Endothelial cell of umbilical vein (primary cell): ENCODE measurements at regions not wholly inside any gene's neighbourhood (a gene's known extent, or its start where the extent isn't known, plus 50 kb on each side); places are given as distances from the start of the nearest gene placed in this dataset.

Source experiments
- BruUV-seq: library from RNA; stranded (reverse); fragments of 400-500 nt; replicated peaks from 2 replicates; lab custom pipeline; 2021; lab: Mats Ljungman, UMichigan
- CTCF ChIA-PET: fragments of 300-600, 350-600 bp; sonication (Branson Sonifier 250); formaldehyde crosslinking; loops from one replicate; lab custom pipeline; 2021; ENCODE audit warnings: antibody characterized with exemption, inconsistent platforms; lab: Charles Lee
- POLR2A ChIA-PET: fragments of 300-600, 350-600 bp; sonication (Branson Sonifier 250); formaldehyde crosslinking; loops from one replicate; lab custom pipeline; 2021; ENCODE audit warnings: antibody characterized with exemption, inconsistent platforms; lab: Charles Lee
- DNase-seq: peaks from one replicate; pipeline ENCODE4 v3.0.0-alpha.2; 2011; ENCODE audit warnings: low read depth, low spot score
- FAIRE-seq: peaks from 2 replicates; lab custom pipeline; 2011; peaks lifted over from hg19 to GRCh38; lab: Jason Lieb, UNC
- H2AFZ ChIP-seq: 2 replicates; pipeline ENCODE4 v1.6.0; 2012; ENCODE audit warnings: low read depth, low read length, control low read depth, inconsistent platforms
- H3K27ac ChIP-seq: 2 replicates; pipeline ENCODE4 v1.5.1; 2011; ENCODE audit warnings: low read depth, mild to moderate bottlenecking, control low read depth, low read length, moderate library complexity; ENCODE audit not compliant: insufficient read depth
- H3K27me3 ChIP-seq, 2 experiments: 2 replicates each; pipeline versions ENCODE4 v1.6.0 to v1.6.1; 2011; ENCODE audit warnings: low read length in 2 of 2, mixed read lengths in 1 of 2; ENCODE audit not compliant: control insufficient read depth in 2 of 2, insufficient read depth in 2 of 2
- H3K36me3 ChIP-seq, 2 experiments: 2 replicates in 1 of 2; 3 replicates in 1 of 2; pipeline ENCODE4 v1.5.1; 2011; ENCODE audit warnings: low read length in 2 of 2, mild to moderate bottlenecking in 1 of 2, moderate library complexity in 1 of 2; ENCODE audit not compliant: control insufficient read depth in 2 of 2, insufficient read depth in 2 of 2; ENCODE audit errors: extremely low read depth in 1 of 2
- H3K4me1 ChIP-seq: 3 replicates; pipeline ENCODE4 v1.5.1; 2011; ENCODE audit warnings: mild to moderate bottlenecking, low read length; ENCODE audit not compliant: control insufficient read depth, insufficient read depth; ENCODE audit errors: extremely low read depth
- H3K4me2 ChIP-seq: 2 replicates; pipeline ENCODE4 v1.6.1; 2011; ENCODE audit warnings: low read length, control low read depth, mixed read lengths; ENCODE audit not compliant: insufficient read depth
- H3K4me3 ChIP-seq, 3 experiments: fragments of 200-600 bp in 1 of 3; sonication (generic), shearing (Covaris generic) in 1 of 3; replicated peaks in 1 of 3; 2 replicates each; pipeline ENCODE4 v1.5.1; 2011 to 2016; ENCODE audit warnings: control low read depth in 3 of 3, low read length in 3 of 3, mild to moderate bottlenecking in 2 of 3, inconsistent platforms in 1 of 3, low read depth in 1 of 3, moderate library complexity in 1 of 3; ENCODE audit not compliant: insufficient read depth in 1 of 3
- H3K79me2 ChIP-seq: 2 replicates; pipeline ENCODE4 v1.6.0; 2012; ENCODE audit warnings: low read length, inconsistent platforms; ENCODE audit not compliant: control insufficient read depth, insufficient read depth
- H3K9ac ChIP-seq: replicated peaks from 2 replicates; pipeline ENCODE3; 2011; ENCODE audit warnings: low read length, control low read depth; ENCODE audit not compliant: insufficient read depth; ENCODE audit errors: extremely low read depth
- H3K9me1 ChIP-seq: replicated peaks from 3 replicates; pipeline ENCODE4 v1.6.0; 2011; ENCODE audit warnings: mild to moderate bottlenecking, low read length; ENCODE audit not compliant: control insufficient read depth, insufficient read depth; ENCODE audit errors: extremely low read depth
- H3K9me3 ChIP-seq: replicated peaks from 2 replicates; pipeline ENCODE4 v1.5.1; 2012; ENCODE audit warnings: low read length, inconsistent platforms; ENCODE audit not compliant: control insufficient read depth, insufficient read depth
- H4K20me1 ChIP-seq: replicated peaks from 2 replicates; pipeline ENCODE3; 2011; ENCODE audit warnings: mild to moderate bottlenecking, low read length; ENCODE audit not compliant: control insufficient read depth, insufficient read depth; ENCODE audit errors: extremely low read depth
- EZH2 ChIP-seq: IDR thresholded peaks from 2 replicates; pipeline ENCODE4 v1.6.1; 2012; ENCODE audit warnings: borderline replicate concordance, low read depth, mild to moderate bottlenecking, moderate library complexity, low read length, inconsistent platforms; ENCODE audit not compliant: severe bottlenecking
- FOS ChIP-seq: IDR thresholded peaks from 2 replicates; pipeline ENCODE4 v1.6.1; 2011; ENCODE audit warnings: mild to moderate bottlenecking, low read length, moderate library complexity, borderline replicate concordance; ENCODE audit not compliant: insufficient read depth
- GATA2 ChIP-seq: IDR thresholded peaks from 2 replicates; pipeline ENCODE4 v1.7.0; 2011; ENCODE audit warnings: low read depth, mild to moderate bottlenecking, moderate library complexity, mixed read lengths, low read length; ENCODE audit not compliant: insufficient read length, insufficient read depth
- JUN ChIP-seq: IDR thresholded peaks from 2 replicates; pipeline ENCODE4 v1.6.1; 2011; ENCODE audit warnings: borderline replicate concordance, low read depth; ENCODE audit not compliant: insufficient read length, insufficient read depth
- MAX ChIP-seq: IDR thresholded peaks from 2 replicates; pipeline ENCODE4 v1.6.1; 2011; ENCODE audit not compliant: insufficient read depth, insufficient read length
- MYC ChIP-seq: IDR thresholded peaks from one replicate; pipeline ENCODE4 v1.6.1; 2011; ENCODE audit warnings: mild to moderate bottlenecking, low read depth, low read length
- POLR2A ChIP-seq: IDR thresholded peaks from 2 replicates; pipeline ENCODE4 v1.6.1; 2012; ENCODE audit warnings: low read depth, mild to moderate bottlenecking, control low read depth, low read length
- POLR2AphosphoS5 ChIP-seq: IDR thresholded peaks from 2 replicates; pipeline ENCODE4 v1.6.1; 2012; ENCODE audit warnings: low read depth, mild to moderate bottlenecking, control low read depth, low read length, moderate library complexity; ENCODE audit not compliant: insufficient read depth
- dilution Hi-C: fragments of 300-500 bp; cut with MboI; formaldehyde crosslinking; loops from one replicate; pipeline ENCODE4 v1.15.0; 2019; ENCODE audit warnings: low sequenced_read_pairs; ENCODE audit not compliant: extremely low pct_ligation_motif_present
- intact Hi-C: fragments of 100-400 bp; cut with micrococcal nuclease; formaldehyde crosslinking; loops from one replicate; pipeline ENCODE4 v1.10.0; 2022
- TF ChIP-seq, protein P1 (sequence below), 2 donors: IDR thresholded peaks; 1 replicate in 1 of 2; 2 replicates in 1 of 2; pipeline ENCODE4 v1.5.1; 2011; ENCODE audit warnings: low read length in 2 of 2, mild to moderate bottlenecking in 2 of 2, moderate library complexity in 2 of 2, control low read depth in 1 of 2, inconsistent platforms in 1 of 2, low read depth in 1 of 2; ENCODE audit not compliant: insufficient read depth in 1 of 2; ENCODE audit errors: extremely low read depth in 1 of 2

DNA sequence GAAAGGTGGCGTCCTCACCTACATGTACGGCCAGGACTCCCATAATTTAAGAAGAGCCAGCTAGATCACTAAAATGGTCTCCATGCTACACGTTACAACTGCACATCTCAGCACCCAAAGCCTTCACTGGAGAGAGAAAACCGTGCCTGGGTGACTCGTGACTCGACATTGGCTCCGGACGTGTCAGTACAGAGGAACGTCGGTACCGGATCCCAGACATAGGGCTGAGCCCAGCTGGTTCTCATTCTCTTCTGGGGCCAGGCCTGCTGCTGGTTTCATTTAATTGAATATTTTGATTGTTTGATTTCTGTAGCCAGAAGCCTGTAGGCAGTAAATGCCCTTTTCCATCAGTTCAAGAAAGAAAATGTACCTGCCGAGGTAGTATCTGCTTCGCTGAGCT is 93.1 kb downstream of the HHIPL2 start:
- no peak overlapping the region for H3K4me3 ChIP-seq
- ChIA-PET CTCF (interaction anchor here (0.7 to 3.7 kb wide), 23 partner anchors 7 to 1652 kb away, joined by 3 to 82 read pairs (median 5); no protein-coding TSS in a partner anchor), POLR2A (no interaction called here)
- H3K27me3 ChIP-seq: peaks cover 2% of the 10 kb centered on the region in 2 experiments
- H3K9ac ChIP-seq: no peak overlapping the region
- no peak overlapping the region for H3K27ac ChIP-seq
- H3K9me1 ChIP-seq: no peaks in the 10 kb centered on the region
- no peaks in the 10 kb centered on the region for H3K9me3 ChIP-seq
- no TSS peak for BruUV-seq
- no peaks in the 10 kb centered on the region for H3K4me1 ChIP-seq
- dilution Hi-C loops (no loop called here), intact Hi-C loops (loop anchor here (1.0 to 10.0 kb wide), 8 partner anchors 358 to 1644 kb away; partner anchors contain the start of gene DUSP10)
- H2AFZ ChIP-seq: no peak overlapping the region
- H3K79me2 ChIP-seq: no peaks in the 10 kb centered on the region
- no peak for FAIRE-seq
- H3K36me3 ChIP-seq: no peaks in the 10 kb centered on the region
- no peak for DNase-seq
- no peaks in the 10 kb centered on the region for H4K20me1 ChIP-seq
- TF ChIP-seq GATA2 (no peak), MYC (no peak), POLR2A (no peak), MAX (no peak), JUN (no peak), EZH2 (no peak), FOS (no peak), POLR2AphosphoS5 (no peak)
- TF ChIP-seq, protein P1, sequence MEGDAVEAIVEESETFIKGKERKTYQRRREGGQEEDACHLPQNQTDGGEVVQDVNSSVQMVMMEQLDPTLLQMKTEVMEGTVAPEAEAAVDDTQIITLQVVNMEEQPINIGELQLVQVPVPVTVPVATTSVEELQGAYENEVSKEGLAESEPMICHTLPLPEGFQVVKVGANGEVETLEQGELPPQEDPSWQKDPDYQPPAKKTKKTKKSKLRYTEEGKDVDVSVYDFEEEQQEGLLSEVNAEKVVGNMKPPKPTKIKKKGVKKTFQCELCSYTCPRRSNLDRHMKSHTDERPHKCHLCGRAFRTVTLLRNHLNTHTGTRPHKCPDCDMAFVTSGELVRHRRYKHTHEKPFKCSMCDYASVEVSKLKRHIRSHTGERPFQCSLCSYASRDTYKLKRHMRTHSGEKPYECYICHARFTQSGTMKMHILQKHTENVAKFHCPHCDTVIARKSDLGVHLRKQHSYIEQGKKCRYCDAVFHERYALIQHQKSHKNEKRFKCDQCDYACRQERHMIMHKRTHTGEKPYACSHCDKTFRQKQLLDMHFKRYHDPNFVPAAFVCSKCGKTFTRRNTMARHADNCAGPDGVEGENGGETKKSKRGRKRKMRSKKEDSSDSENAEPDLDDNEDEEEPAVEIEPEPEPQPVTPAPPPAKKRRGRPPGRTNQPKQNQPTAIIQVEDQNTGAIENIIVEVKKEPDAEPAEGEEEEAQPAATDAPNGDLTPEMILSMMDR (IDR thresholded peaks at IDR 0.05; ENCODE audit: extremely low read depth in 1 of 2, insufficient read depth in 1 of 2, low read depth in 1 of 2, low read length in 2 of 2): no peak
- no peak overlapping the region for H3K4me2 ChIP-seq
